ENCODE measurements at regions not wholly inside any gene's neighbourhood (a gene's known extent, or its start where the extent isn't known, plus 50 kb on each side); places are given as distances from the start of the nearest gene placed in this dataset.
"Not testable (repeated sequence)": the region's sequence is repeated elsewhere in the genome, so short reads cannot be mapped to it uniquely, and the experiment has no call there.

DNA sequence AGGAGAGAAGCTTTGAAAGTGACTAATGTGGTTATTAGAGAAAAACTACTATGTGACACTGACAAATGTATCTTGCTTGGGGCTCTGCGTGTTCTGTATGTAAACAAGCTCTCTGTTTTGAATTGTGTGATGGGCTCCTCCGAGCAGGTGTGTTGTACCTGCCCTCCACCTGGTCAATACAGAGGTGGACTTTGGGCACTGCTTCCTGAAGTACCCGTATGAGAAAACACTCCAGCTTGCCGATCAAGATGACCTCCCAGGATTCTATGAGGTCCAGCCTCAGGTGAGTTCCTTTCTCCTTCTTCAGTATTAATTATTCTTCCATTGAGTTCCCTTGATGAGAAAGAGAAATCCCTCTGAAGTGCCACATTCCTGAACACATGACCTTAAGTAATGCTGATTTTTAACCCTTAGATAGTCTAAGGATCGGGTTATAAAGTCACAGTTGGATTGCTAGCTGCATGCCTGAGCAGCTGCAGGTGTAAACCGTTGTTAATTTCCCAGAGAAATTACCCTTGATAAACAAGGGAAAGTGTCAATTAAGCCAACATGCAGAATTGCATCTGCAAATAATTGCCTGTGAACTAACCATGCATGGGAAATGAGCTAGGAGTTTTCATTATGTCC lies 292.0 kb upstream of the NBPF12 start:
- TF ChIP-seq EP300 (IDR thresholded peaks at IDR 0.05); RFX5 (IDR thresholded peaks at IDR 0.05); POLR2A (IDR thresholded peaks at IDR 0.05; ENCODE audit: low read length); RAD21 (conservative IDR thresholded peaks at IDR 0.05 in 1 of 2, IDR thresholded peaks at IDR 0.05 in 1 of 2); SREBF2 (IDR thresholded peaks at IDR 0.05): not testable (repeated sequence)
- TF ChIP-seq, protein P1, sequence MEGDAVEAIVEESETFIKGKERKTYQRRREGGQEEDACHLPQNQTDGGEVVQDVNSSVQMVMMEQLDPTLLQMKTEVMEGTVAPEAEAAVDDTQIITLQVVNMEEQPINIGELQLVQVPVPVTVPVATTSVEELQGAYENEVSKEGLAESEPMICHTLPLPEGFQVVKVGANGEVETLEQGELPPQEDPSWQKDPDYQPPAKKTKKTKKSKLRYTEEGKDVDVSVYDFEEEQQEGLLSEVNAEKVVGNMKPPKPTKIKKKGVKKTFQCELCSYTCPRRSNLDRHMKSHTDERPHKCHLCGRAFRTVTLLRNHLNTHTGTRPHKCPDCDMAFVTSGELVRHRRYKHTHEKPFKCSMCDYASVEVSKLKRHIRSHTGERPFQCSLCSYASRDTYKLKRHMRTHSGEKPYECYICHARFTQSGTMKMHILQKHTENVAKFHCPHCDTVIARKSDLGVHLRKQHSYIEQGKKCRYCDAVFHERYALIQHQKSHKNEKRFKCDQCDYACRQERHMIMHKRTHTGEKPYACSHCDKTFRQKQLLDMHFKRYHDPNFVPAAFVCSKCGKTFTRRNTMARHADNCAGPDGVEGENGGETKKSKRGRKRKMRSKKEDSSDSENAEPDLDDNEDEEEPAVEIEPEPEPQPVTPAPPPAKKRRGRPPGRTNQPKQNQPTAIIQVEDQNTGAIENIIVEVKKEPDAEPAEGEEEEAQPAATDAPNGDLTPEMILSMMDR (IDR thresholded peaks at IDR 0.05) = not testable (repeated sequence)
- TF ChIP-seq, protein P2, sequence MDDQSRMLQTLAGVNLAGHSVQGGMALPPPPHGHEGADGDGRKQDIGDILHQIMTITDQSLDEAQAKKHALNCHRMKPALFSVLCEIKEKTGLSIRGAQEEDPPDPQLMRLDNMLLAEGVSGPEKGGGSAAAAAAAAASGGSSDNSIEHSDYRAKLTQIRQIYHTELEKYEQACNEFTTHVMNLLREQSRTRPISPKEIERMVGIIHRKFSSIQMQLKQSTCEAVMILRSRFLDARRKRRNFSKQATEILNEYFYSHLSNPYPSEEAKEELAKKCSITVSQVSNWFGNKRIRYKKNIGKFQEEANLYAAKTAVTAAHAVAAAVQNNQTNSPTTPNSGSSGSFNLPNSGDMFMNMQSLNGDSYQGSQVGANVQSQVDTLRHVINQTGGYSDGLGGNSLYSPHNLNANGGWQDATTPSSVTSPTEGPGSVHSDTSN (IDR thresholded peaks at IDR 0.05) = not testable (repeated sequence)

Measured in A549 (cell line).